A673 (cell line): ENCODE measurements at regions not wholly inside any gene's neighbourhood (a gene's known extent, or its start where the extent isn't known, plus 50 kb on each side); places are given as distances from the start of the nearest gene placed in this dataset.

Source experiments
- EZH2 ChIP-seq: fragments of 200-600 bp; sonication (generic); IDR thresholded peaks from 2 replicates; pipeline ENCODE4 v1.6.1; 2017; ENCODE audit warnings: borderline replicate concordance, low read depth, mild to moderate bottlenecking, mixed read lengths, antibody characterized with exemption, low read length; ENCODE audit not compliant: poor library complexity, severe bottlenecking
- TF ChIP-seq, protein P1 (sequence below): fragments of 300-800, 200-600 bp; sonication (generic); conservative IDR thresholded peaks from 2 replicates; pipeline ENCODE4 v1.5.1; 2017; ENCODE audit warnings: low read depth, mild to moderate bottlenecking, antibody characterized with exemption, low read length, moderate library complexity, mixed read lengths

DNA sequence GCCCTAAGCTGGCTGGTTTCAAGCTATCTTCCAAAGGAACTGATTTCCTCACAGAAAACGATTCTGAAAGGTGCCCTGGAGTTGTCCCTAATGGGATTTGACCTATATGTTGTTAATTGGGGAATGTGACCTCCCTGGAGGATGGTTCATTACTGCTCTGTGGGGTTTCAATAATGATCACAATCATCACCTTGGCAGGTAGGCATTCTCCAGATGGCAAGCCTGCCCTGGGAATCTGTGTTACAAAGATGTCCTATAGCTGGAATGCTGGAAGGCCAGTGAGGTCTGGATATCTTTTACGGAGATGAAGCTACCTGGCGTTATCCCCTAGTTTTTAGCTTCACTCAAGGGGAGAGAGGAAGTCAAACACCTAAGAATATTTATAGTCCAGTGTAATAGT is 167.6 kb downstream of the TTC8 start:
- TF ChIP-seq, protein P1, sequence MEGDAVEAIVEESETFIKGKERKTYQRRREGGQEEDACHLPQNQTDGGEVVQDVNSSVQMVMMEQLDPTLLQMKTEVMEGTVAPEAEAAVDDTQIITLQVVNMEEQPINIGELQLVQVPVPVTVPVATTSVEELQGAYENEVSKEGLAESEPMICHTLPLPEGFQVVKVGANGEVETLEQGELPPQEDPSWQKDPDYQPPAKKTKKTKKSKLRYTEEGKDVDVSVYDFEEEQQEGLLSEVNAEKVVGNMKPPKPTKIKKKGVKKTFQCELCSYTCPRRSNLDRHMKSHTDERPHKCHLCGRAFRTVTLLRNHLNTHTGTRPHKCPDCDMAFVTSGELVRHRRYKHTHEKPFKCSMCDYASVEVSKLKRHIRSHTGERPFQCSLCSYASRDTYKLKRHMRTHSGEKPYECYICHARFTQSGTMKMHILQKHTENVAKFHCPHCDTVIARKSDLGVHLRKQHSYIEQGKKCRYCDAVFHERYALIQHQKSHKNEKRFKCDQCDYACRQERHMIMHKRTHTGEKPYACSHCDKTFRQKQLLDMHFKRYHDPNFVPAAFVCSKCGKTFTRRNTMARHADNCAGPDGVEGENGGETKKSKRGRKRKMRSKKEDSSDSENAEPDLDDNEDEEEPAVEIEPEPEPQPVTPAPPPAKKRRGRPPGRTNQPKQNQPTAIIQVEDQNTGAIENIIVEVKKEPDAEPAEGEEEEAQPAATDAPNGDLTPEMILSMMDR = no peak
- no peak for TF ChIP-seq EZH2
